GF-D8 (cell line): ENCODE measurements at regions not wholly inside any gene's neighbourhood (a gene's known extent, or its start where the extent isn't known, plus 50 kb on each side); places are given as distances from the start of the nearest gene placed in this dataset.

Experiments
- DNase-seq: peaks from one replicate; lab custom pipeline; 2025; lab: John Stamatoyannopoulos, UW

DNA sequence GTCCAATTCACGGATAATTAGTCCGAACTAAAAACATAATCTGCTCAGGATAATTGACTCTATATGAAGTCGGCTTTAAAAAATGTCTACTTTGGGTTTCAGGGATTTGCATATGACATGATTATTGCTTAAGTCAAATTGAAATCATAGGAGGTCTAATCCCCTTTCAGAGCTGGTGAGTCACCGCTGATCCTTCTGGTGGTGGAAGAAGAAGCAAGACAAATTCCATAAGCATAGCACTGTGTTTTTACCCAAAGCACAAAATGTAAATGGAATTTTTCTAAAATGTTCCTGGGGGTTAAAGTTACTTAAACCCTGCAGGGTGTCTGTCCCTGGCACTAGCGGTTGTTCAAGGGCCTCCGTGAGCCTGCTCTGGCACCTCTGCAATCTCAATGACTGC is 460.2 kb downstream of the LRATD1 start:
- no peak for DNase-seq

DNA sequence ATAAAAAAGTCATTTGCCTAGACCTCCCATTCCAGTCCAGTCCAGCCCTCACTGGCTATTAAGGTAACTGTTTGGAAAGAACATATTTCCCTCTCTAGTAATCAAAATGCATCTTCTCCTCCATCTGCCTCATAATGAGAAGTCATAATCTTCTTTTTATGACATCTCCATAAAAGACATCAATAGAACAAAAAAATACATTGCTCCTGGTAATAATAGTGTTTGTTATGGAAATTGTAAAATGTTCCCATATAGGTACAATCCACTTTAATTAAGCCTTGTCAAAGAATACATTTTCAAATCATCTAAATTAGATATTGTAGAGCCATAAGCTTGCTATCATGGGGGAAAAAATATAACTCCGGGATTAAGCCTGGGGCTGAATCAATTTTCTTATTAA is 461.6 kb downstream of the LRATD1 start:
- no peak for DNase-seq

DNA sequence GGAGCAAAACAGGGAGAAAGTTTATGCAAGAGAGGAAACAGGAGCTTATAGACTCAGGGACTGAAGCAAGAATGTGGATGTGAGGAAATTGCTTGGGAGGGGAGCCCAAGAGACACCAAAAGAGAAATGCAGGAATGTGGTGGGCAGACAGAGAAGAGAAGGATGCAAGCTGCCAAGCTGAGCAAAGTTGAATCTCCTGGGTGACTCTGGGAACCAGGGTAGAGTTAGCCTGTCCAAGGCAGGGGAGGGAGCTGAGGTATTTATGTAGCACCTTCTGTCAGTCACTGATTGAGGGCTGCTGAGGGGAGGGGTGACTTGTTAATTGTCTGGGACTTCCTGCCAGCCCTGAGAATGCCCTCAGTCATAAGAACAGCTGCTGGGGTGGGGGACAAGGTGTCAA is 464.3 kb downstream of the NBAS start:
- no peak for DNase-seq

DNA sequence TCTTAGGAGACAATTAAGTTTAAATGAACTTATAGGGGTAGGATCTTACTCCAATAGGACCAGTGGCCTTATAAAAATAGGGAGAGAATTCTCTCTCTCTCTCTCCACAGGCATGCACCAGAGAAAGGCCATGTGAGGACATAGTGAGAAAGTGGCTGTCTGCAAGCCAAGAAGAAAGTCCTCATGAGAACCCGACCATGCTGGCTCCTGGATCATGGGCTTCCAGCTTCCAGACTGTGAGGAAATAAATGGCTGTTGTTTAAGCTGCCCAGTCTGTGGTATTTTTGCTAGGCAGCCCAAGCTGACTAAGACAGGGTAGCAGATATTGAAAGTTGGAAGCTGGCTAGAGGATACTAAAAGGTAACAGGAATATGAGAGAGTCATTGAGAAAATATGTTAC is 454.0 kb downstream of the NBAS start:
- DNase-seq, result no peak

DNA sequence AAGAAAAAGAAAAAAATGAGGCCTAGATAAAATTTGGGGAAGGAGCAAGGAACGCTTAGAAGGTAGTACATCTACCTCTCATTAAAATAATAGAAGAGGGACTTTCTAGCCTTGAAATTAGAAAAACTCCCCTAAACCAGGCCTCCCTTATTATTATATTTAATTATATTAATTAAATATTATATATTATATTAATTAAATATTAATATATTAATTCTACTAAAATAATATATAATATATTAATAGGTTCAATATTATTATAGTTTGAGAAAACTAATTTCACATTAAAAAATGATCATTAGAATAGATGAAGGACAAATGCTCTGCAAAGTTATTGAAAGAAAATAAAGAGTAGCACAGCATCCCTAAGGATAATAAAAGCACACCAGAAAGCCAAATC is 449.4 kb downstream of the NBAS start:
- no peak for DNase-seq

DNA sequence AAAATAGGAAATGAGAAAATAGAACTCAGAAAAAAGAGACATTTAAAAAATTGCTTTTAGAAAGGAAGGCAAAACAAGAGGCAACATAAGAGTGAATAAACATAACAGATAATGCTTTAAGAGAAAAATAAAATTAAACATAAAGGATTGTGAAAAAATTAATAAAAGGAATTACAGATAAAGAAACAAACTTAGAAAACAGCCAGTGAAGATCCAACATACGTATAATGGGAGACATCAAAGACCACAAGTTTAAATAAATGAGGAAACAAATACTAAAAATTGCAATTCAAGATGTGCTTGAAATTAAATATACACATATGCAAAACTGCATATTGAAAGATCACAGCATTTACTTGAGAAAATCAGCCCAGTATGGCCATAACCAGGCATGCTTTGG is 448.9 kb downstream of the NBAS start:
- DNase-seq, result no peak

DNA sequence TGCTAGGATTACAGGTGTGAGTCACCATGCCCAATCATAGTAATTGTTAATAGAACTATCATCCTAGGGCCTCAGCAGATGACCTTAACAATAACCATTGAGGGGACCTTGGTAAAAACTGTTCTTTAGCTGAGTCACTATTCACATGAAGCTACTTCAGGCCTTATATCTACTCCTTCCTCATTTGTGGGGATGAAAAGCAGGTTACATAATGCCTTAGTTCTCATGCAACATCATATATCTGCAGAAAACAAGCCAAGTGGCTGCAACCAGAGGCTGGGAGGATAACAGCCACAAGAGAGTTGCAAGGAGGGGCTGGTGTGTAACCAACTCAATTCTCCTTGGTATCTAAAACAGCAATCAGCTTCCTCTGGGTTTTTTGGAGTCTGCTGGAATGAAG is 445.4 kb downstream of the NBAS start:
- DNase-seq, result peak; percentile 98

DNA sequence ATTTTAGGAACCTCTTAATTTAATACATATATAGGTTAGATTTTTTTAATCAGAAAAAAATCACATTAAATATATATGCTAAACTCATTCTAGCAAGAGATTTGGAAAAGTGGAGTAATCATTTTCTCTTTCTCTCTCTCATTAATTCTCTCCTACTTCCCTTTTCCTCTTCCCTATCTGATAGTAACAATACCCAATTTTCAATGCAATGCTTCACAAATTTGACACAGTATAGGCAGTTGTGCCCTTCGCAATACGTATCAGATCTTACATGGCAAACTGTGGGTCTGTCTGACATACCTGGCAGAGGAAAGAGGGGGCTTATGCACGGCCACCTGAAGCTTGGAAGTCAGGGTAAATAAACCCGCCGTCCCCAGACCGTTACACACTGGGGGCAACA is 444.3 kb downstream of the NBAS start:
- peak; percentile 38 for DNase-seq
